T follicular helper cell (primary cell): ENCODE measurements at regions not wholly inside any gene's neighbourhood (a gene's known extent, or its start where the extent isn't known, plus 50 kb on each side); places are given as distances from the start of the nearest gene placed in this dataset.

ENCODE experiments used
- DNase-seq: peaks from one replicate; pipeline ENCODE4 v3.0.0-alpha.2; 2020; ENCODE audit warnings: low read depth

DNA sequence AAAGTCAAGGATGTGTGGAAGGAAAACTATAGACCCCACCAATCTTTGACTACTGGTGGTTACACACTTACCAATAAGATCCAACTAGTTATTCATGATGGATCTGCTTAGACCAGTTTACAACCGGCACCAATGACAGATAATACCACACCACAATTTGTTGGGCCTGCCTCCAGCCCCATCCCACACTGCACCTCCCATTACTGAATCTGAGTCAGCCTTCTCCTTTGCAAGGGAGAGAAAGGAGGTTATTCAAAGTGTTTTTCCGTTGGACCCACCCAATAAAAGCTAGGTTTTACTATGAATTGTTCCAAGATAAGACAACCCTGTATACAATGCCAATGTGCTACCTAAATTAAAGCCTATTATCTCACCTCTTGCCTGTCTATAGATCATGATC lies 453.5 kb downstream of the MTRR start:
- DNase-seq, result no peak

DNA sequence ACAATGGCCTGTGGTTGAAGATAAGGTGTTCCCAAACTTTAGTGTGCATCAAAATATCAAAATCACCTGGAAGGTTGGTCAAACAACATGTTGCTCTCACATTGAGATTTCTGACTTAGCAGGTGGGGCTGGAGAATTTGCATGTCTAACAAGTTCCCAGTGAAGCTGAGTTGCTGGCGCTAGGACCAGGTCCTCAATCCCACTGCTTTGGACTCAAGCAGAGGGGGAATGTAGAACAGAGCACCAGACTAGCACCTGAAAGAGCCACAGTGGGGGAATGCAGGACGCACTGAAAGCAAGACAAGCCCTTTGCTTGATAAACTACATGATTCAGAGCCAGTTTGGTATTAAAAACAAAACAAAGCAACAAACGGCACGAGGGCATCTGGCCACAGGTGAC lies 458.1 kb downstream of the MTRR start:
- no peak for DNase-seq

- no peak for DNase-seq
Observed at GRCh38 chr5:8329773-8330172, 460.8 kb downstream of the MTRR start.

GRCh38 chr5:8332666-8333445 lies 463.9 kb downstream of the MTRR start:
- no peak for DNase-seq

DNA sequence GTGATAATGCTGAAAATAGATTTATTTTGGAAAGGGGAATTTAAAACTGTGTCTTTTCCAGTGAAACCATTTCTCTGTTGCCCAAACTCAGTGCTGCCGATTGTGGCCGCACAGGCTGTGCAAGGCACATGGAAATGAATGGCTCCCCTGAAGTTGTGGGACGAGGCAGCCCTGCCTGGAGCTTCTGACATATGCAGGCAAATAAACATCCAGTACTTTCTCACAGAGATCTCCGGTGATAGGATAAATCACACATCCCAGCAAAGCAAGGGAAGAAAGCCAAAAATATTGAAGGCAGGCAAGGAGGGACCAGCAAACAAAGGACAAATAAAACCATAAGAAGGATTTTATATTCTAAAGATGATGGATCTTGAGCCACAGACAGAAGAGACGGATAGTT lies 464.5 kb downstream of the MTRR start:
- no peak for DNase-seq

GRCh38 chr5:8333977-8334376 lies 465.0 kb downstream of the MTRR start:
- no peak for DNase-seq

DNA sequence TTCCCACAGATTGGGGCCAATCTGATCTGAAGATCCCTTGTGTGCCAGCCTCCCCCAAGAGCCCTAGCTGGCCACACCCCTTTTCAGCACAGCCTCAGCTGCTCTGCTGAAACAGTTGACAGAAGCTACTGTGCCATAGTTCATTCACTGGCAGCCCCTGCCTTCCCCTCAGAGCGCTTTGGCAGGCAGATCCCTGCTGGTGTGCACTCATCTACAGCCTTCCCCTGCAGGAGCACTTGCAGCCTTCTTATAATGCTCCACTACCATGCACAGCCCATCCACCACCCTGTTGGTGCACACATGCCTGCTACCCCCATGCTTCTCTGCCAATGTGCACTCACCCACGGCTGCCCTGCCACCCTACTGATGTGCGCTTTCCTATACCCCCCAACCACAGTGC lies 471.3 kb downstream of the MTRR start:
- no peak for DNase-seq

DNA sequence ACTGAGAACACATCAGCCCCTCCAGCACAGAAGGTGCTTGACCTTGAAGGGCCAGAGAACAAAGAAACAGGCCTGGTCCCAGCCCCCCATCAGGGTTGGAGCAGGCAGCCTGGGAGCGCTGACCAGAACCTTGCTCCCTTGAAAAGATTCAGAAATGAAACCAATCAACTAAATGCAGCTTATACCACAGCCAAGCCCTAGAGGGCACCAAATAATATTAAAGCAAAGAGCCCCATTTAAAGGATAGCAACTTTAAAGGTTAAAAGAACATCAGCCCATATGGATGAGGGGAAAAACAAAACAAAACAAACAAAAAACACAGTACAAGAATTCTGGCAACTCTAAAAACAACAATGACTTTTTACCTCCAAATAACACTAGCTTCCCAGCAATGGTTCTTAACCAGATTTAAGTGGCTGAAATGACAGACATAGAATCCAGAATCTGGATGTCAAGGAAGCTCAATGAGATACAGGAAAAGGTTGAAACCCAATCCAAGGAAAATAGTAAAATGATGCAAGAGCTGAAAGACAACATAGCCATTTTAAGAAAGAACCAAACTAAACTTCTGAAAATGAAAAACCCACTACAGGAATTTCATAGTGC lies 471.9 kb downstream of the MTRR start:
- DNase-seq, result no peak

- no peak for DNase-seq
Observed at GRCh38 chr5:8341406-8341805, 472.5 kb downstream of the MTRR start.

DNA sequence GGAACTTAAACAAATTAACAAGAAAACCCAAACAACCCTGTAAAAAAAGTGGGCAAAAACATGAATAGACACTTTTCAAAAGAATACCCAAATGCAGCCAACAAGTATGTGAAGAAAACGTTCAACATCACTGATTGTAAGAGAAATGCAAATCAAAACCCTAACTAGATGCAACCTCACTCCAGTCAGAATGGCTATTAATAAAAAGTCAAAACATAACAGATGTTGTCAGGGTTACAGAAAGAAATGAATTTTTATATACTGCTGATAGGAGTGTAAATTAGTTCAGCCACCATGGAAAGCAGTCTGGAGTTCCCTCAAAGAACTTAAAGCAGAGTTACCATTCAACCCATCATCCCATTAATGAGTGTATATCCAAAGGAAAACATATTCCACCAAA lies 479.0 kb downstream of the MTRR start:
- DNase-seq, result no peak

GRCh38 chr5:8349855-8350254 lies 480.9 kb downstream of the MTRR start:
- no peak for DNase-seq

DNA sequence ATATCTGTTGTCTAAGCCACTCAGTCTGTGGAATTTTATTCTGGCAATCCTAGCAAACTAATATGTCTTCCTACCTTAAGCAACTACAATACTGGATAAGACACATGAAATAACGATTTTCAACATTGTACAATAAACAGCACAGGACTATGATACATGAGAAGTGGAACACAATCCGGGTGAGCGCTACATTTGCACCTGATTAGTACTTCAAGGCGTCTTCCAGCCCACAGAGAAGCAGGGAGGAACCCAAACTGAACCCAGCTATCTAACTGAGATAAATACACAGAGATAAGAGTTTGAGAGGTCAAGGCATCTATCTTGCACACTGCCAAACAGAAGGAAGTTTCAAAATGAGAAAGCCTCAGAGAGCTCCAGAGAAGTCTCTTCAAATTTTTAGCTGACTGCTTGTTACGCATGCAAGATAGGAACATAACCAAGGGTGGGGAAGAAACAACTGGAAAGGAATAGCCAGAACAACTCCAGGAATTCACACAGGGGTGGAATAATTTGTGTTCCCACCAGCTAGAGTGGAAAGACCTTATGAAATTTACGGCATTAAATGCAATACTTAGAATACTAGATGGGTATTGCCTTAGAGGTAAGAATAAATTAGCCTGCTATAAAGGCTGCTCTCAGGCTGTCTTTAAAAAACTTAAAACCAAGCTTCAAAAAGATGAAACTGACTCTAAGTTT lies 481.8 kb downstream of the MTRR start:
- no peak for DNase-seq

DNA sequence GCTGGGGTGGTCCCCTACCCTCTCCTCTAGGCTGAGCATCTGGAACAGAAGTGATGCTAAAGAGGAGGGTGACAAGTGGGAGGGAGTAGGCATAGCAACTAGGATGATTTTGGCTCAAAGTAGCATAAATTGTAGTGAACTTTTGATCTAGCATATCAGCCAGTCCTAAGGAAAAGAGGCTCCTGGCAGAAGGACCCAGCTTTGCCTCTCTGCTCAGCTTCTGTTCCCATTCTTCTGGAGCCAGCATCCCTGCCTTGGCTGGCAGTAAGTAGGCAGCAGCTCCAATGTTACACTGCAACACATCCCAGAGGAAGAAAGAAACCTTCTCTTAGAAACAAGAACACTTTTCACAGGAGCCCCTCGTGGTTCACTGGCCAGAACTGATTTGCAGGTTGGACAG lies 487.0 kb downstream of the MTRR start:
- no peak for DNase-seq

DNA sequence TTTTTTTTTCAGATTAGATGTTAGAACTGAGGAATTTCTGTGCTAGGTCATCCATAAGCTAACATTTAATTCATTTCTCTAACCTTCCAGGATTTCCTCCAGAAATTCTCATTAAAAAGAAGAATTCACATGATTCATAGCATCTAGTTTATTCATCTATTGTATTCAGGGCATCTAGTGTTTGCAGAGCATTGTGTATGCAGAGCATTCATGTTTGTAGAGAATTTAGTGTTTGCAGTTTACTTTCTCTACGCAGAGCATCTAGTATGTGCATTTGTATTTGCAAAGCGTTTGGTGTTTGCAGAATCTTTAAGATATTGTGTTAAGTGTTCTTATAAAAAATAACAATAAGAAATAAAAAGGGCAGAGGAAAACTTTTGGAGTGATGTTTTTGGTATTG lies 491.1 kb downstream of the MTRR start:
- DNase-seq, result no peak

- DNase-seq, result no peak
Observed at GRCh38 chr5:8362495-8362894, 493.5 kb downstream of the MTRR start.

- no peak for DNase-seq
Observed at GRCh38 chr5:8363138-8363537, 494.2 kb downstream of the MTRR start.

- DNase-seq, result no peak
Observed at GRCh38 chr5:8366266-8366665, 497.3 kb downstream of the MTRR start.

DNA sequence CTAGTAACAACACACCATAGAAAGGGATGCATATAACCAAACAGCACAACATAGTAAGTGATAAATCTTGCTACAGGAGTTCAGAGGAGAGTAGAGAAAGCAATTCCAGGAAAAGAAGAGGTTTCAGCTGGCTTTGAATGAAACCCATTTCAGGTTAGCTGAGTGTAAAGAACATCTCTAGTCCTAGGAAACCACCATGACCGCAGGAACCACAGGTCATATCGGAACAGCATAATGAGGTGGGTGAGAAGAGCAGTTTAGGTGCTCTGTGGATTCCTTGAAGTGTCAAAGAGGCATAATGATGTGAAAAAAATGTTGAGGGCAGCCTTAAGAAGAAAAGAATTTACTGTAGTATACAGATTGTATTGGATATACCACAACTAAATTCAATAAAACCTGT lies 507.5 kb downstream of the MTRR start:
- DNase-seq, result no peak

DNA sequence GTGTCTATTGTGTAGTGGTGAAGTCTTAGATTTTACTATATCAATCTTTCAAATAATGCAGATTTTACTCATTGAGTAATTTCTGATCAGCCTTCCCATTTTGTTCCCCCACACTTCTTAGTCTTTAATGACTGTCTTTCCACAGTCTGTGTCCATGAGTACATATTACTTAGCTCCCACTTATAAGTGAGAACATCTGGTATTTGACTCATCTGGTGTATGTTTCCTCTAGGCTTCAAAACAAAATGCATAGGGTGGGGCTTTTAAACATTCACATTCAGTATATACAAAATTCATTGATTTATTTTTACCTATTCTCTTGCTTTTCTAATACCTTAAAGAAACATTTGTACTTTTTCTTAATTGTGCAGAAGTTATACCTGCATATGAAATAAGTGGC lies 513.0 kb downstream of the MTRR start:
- DNase-seq, result no peak

DNA sequence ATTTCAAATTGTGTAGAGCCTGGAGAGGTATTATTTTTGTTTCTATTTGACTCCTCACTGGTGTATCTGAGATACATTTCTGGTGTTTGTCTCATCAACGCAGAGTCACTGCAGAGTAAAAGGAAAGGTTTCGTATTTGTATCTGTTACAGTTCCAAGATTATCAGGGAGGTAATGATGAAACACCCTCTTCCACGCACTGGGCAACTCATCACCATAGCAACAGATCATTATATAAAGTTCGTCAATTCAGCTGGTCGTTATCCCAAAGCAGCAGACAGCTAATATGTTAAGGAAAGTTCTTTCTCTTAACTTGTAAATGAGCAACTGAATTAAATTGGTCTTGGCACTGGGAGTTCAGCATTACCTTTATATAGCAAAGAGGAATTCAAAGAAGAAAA lies 513.5 kb downstream of the MTRR start:
- DNase-seq, result no peak

DNA sequence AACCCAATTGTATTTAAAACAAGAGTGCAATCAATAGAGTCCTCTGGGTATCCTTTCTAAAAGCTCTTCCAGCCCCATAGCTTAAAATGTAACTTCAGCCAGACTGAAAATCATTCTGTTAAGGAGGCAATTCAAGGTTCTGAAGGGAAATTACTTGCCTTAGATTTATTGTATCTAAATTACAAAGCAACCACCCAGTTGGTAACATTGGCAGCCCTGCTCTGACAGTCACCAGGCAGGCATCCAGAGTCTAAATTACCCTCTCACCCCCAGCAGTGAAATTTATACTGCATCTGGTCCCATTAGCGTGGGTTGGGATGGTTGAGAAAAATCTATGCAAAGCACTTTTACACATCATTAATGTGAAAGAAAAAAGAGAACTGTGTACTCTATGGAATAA lies 514.7 kb downstream of the MTRR start:
- DNase-seq, result no peak

GRCh38 chr5:8386719-8387288 lies 517.9 kb downstream of the MTRR start:
- DNase-seq, result no peak

- DNase-seq, result no peak
Observed at GRCh38 chr5:8391911-8392310, 523.0 kb downstream of the MTRR start.
